ENCODE measurements at regions not wholly inside any gene's neighbourhood (a gene's known extent, or its start where the extent isn't known, plus 50 kb on each side); places are given as distances from the start of the nearest gene placed in this dataset.

DNA sequence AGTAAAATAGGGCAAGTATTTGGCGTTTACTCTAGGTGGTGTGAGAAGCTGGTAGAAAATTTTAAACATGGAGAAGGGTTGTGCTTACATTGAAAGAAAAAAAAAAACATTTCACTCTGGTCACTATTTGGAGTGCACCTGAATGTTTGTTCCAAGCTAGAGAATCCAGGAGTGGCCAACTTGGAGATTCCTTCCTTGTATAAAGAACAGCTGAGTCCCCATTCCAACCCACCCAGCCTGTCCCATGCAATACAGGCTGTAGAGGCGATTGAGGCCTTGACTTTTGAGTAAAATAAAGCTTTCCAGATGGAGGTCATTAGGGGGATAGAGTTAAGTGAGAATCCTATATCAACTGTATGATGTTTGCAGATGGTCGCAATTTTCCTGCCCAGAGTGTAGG is 203.8 kb upstream of the SYT4 start:
- DNase-seq (ENCODE audit: extremely low read depth in 1 of 2, low read depth in 1 of 2): no peak

DNA sequence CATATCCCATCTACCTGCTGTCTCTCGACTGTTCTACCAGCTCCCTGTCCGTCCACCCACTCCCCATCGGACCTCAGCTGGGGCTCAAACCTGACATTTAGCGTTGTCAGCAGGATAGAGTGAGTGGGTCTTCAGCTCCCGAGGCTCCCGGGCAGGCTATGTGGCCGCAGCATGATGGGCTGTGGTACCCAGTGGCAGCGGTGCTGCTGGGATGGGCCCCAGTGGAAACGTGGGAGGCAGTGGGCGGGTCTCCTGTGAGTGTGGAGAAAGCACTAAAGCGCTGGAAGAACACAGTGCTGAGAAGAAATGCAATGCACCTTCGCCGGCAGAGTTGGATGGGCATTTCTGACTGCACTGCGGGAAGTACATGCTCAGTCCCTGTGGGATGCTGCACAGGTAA is 204.8 kb upstream of the SYT4 start:
- DNase-seq (ENCODE audit: extremely low read depth in 1 of 2, low read depth in 1 of 2): no peak

DNA sequence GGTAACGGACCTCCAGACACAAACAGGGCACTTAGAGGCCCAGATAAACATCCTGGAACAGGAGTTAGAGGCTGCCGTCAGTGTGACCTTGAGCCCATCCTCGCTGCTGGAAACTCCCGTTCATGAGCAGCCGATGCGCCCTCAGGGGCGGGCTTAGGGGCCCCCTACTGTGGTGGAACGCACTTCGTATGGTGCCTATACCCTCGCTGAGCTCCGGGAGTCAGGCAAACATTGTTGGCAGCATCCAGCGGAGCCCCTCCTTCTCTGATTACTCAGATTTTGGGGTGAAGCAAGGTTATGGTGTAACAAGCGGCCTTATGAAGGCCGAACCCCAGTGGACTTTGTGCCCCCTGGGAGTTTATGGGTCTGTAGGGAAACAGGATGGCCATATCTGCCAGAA is 205.3 kb upstream of the SYT4 start:
- DNase-seq (ENCODE audit: extremely low read depth in 1 of 2, low read depth in 1 of 2): no peak

DNA sequence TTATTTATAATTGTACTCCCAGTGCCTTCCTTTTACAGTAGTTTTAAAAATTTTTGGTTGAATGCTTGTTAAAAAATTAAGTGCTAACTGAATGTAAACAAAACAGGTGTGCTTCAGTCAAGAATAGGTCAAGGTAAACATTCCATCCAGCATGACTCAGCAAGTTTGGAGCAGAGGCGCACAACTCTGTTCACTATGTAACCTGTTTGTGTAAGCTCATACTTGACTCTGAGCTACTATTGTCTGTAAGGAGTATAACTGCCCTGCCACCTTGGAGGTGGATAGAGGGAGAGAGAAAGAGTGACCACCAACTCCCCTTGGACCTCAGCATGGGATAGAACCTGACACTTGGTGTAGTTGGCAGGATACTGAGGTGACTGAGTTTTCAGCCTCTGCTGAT is 207.4 kb upstream of the SYT4 start:
- DNase-seq (ENCODE audit: extremely low read depth in 1 of 2, low read depth in 1 of 2): no peak

DNA sequence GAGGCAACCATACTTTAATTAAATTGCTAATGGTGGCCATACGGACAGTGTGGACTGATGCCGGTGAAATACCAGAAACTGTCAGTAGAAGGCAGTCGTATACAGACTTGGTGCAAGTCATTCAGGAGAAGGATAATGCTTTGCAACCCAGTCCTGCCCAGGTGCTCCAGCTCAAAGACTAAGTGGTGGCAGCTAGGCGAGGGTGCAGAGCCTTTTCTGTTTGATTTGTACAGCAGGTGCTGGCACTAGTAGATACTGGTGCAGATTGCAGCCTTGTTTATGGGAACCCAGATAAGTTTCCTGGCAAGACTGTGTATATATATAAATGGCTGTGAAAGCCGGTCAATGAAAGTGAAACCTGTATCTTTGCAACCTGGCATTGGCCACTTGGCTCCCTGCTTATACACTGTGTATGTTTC is 208.3 kb upstream of the SYT4 start:
- DNase-seq (ENCODE audit: extremely low read depth in 1 of 2, low read depth in 1 of 2): no peak

DNA sequence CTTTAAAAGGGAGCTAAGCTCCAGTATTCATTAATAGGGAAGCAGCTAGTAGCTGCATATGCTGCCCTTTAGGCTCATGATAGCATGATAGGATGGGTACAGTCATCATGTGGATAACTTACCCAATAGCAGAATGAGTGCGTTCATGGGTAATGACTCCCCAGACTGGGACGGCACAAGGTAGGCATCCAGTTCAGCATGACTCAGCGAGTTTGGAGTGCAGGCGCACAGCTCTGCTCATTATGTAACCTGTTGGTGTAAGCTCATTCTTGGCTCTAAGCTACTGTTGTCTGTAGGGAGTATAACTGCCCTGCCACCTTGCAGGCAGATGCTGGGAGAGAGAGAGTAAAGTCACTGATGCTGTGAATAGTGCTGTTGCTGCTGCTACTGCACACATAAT is 209.2 kb upstream of the SYT4 start:
- DNase-seq (ENCODE audit: extremely low read depth in 1 of 2, low read depth in 1 of 2): no peak

DNA sequence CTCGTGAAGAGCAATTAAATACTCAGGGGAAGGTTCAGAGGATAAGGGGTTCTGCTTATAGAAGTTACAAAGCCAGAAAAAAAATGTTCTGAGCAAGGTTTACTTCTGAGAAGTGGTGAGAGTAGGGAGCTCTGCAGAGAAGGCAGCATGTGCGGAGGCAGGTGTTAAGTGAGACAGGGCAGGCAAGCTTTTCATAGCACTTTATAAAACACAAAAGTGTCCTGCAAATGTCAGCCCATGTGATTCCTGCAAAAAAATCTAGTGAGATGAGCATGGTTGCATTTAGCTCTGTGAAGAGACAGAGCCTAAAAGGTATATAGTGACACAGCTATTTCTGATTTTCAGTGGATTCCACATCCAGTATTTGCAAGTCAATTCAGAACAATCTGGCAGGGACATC is 223.8 kb upstream of the SYT4 start:
- DNase-seq (ENCODE audit: extremely low read depth in 1 of 2, low read depth in 1 of 2): no peak

DNA sequence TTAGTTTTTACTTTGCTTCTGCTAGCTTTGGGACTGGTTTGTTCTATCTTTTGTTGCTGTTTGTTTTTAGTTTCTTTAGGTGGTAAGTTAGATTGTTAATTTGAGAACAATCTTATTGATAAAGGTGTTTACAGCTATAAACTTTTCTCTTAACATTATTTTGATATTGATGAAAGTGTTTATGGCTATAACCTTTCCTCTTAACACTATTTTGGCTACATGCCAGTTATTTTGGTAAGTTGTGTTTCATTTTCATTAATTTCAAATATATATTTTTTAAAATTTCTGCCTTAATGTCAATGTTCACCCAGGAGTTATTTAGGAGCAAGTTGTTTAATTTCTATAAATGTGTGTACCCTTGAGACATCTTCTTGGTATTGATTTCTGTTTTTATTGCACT is 229.6 kb upstream of the SYT4 start:
- DNase-seq (ENCODE audit: extremely low read depth in 1 of 2, low read depth in 1 of 2): no peak

DNA sequence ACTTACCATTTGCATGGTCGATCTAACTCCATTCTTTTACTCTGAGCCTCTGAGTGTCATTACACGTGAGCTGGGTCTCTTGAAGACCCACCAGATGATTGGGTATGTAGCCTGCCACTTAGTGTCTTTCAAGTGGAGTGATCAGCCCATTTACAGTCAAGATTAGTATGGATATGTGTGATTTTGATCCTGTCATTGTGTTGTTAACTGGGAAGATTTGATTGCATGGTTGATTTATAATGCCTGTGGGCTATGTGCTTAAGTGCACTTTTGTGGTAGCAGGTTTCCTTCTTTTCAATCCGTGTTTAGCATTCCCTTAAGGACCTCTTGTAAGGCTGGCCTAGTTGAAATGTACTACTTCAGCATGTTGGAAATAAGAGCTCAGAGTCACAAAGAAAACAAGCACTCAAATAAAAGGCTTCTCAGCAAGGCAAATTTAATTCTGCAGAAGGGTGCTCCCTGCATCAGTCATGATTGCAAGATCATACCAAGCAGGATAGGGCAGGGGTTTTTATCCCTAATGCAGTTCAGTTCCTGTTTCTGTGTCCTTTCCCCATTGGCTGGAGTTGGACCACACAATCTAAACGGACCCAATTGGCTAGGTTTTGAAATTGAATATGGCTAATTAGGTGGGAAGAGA is 230.7 kb upstream of the SYT4 start:
- no peak for DNase-seq (ENCODE audit: extremely low read depth in 1 of 2, low read depth in 1 of 2)

DNA sequence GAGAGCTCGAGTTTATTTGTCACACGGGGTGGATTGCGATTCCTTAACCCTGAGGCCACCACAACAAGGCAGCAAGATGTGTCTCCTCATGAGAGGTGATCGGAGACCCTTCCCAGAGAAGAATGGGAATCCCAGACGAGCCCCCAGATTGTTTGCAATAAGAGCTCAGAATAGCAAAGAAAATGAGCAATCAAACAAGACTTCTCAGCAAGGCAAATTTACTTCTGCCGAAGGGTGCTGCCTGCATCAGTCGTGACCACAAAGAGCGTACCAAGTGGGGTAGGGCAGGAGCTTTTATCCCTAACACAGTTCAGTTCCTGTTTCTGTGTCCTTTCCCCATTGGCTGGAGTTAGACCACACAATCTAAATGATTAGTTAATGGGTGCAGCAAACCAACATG is 237.5 kb upstream of the SYT4 start:
- DNase-seq (ENCODE audit: extremely low read depth in 1 of 2, low read depth in 1 of 2): no peak

DNA sequence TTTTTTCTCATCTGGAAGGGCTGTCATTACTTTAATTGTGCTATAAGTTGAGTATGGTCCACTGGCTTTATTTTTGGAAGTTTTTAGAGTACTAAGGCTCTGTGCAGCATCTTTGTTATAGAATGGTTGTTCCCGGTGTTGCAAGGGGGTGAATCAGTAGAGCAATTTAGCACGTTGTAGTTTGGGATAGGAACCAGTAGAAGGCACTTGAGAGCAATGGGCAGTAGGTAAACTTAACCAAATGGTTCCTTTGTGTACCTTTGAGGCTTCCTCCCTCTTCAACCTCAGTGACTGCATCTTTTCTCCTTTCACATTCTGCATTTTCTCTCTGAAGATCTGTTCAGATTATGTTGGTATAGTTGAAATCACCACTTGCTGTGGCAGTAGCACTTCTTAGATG is 238.2 kb upstream of the SYT4 start:
- DNase-seq (ENCODE audit: extremely low read depth in 1 of 2, low read depth in 1 of 2): no peak

DNA sequence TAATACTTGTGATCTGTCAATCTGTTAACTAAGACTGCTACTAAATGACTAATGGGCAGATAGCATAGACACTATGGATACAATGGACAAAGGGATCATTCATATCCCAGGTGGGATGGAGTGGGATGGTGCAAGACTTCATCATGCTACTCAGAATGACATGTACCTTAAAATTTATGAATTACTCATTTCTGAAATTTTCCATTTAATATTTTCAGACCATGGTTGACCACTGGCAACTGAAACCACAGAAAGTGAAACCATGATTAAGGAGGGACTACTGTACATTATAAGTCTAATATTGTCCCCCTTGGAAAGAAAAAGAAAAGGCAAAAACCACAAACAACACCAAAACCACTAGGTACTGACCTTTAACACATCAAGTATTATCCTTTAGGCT is 247.0 kb upstream of the SYT4 start:
- no peak for DNase-seq (ENCODE audit: extremely low read depth in 1 of 2, low read depth in 1 of 2)

DNA sequence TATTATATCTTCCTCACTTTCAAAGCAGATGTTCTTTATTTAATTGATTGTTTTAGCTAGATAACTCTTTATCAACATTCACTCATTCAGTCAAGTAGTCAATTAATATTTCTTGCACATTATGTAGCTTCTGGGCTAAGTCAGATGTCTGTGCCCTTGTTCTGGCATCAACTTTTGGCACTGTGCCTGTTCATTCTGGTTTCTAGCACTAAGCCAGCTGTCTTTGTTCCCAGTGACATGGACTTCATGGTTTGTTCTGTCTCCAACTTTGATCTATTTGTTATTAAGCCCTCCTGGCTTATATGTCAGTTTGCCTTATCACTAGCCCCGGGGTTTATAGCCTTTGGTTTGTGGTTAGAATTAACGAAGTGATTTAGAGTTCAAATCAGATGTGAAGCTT is 247.9 kb upstream of the SYT4 start:
- DNase-seq (ENCODE audit: extremely low read depth in 1 of 2, low read depth in 1 of 2): no peak

DNA sequence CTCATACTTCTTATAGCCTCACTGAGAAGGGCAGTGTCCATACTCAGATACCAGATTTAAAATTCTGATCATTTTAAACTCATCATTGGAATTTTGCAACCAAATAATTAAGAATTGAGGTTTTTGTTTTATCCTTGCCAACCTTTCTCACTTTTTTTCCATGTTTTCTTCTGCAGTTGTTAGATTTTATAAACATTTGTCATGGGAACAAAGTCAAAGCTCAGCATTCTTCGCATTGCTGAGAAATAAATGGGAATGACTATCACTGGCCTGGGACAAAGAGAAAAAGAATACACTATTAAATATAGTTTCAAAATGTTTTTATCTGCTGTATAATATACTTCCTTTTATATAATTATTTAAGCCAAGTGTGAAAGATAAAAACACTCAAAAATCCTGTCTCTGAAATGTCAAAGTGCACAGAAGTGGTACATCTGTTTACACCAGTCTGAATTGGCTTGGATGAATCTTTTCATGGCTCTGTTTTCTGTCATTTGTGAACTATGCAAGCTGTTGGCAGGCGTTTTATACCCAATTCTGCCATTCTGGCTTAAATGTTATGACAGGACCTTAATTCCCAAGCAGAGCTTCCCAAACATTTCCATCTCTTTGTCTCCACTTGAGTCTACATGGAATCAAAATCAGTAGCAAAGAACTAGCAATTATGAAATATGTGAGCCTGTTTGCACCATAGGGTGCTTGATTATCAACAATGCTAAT is 249.3 kb upstream of the SYT4 start:
- no peak for DNase-seq (ENCODE audit: extremely low read depth in 1 of 2, low read depth in 1 of 2)

DNA sequence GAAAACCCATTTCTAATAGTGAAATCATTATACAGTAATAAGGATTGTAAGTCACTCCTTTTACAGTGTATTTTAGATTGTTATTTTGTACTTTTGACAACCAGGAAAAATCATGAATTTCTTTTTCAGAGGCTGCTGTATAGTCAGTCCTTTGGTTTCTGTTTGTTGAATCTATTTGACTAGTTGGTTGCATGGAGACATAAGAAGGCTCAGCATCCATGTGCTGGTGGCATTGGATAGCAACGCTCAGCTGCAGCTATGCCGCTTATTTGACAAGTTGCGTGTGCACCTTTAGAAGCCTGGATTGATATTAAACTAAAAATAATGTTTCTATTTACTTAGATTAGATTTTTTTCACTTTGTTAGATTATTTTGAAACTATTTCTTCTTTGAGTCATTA is 254.1 kb upstream of the SYT4 start:
- DNase-seq (ENCODE audit: extremely low read depth in 1 of 2, low read depth in 1 of 2): no peak

DNA sequence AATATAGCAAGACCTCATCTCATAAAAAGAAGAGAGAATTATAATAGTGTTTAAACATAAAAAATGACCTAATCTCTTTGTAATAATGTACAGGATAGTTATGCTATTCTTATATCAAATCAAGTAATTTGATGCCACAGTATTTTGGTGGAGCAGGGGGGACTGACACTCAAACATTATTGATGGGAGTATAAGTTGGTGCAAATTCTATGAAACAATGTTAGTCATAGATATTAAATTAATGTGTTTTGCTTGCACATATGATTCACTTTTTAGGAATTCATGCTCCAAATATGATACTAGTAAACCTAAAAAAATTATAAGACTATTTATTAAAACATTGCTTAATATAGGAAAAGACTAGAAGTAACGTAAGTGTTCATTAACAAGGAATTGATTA is 256.1 kb upstream of the SYT4 start:
- DNase-seq (ENCODE audit: extremely low read depth in 1 of 2, low read depth in 1 of 2): no peak

DNA sequence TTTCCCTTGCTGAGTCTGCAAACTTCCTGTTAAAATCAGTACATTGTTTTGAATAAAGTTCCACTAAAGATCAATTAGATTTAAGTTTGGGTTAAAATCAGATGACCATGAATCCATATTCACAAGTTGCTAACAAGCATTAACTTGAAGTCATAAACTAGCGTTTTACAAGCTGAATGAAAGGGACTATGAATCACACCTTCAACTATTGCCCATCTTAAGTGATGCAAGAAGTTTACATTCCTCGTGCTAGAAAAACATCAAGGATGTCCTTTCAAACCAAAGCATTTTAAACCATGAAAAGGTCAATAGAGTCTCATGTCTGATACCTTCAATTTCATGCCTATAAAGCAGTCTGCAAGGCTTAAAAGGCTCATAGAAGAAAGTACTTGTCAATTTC is 257.2 kb upstream of the SYT4 start:
- no peak for DNase-seq (ENCODE audit: extremely low read depth in 1 of 2, low read depth in 1 of 2)

DNA sequence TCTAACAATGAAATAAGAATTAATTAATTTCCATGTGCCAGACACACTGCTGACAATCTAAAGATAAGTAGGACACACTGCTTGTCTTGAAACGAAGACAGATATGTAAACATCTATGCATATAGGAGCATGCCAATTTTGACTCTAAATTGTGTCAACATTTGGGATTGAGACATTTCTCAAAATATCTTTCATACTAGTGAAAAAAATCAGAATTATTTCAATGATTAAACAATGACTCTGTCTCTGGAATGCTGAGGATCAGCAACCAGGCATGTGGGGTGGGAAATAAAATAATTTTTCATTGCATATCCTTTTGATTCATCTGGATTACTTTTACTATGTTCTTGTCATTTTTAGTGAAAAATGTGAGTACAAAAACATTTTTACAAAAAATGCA is 262.6 kb upstream of the SYT4 start:
- DNase-seq (ENCODE audit: extremely low read depth in 1 of 2, low read depth in 1 of 2): no peak

DNA sequence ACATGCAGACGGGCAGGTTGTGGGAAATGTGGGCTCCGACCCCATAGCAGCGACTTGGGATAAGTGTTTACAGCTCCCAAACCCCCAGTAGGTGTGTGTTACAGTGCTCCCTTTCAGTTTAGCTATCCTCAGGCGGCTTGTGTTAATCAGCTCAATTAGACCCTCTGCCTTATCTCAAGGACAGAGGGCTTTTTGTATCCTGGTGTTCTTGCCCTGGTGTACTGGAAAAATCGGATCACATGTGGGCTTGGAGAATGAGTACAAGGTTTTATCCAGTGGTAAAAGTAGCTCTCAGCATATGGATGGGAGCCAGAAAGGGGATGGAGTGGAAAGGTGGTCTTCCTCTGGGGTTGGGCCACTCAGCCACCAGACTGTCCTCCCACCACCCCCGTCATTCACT is 264.7 kb upstream of the SYT4 start:
- no peak for DNase-seq (ENCODE audit: extremely low read depth in 1 of 2, low read depth in 1 of 2)

DNA sequence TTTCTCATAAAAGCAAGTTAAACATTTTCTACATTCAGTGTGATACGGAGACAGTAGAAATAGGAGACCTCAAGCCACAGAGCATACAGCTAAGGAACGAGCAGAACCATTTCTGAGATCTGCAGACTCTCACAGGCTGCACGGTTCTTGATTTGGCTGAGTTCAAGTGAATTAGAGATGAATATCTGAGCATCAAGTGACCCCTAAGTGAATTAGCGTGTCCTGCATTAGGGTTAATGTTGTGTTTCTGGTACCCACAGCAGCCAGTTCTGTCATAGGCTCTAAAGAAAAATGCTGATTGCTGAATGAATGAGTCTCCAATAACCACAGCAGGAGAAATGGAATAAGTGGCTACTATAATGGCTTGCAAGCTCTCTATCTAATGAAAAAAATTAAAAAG is 265.9 kb upstream of the SYT4 start:
- DNase-seq (ENCODE audit: extremely low read depth in 1 of 2, low read depth in 1 of 2): no peak

DNA sequence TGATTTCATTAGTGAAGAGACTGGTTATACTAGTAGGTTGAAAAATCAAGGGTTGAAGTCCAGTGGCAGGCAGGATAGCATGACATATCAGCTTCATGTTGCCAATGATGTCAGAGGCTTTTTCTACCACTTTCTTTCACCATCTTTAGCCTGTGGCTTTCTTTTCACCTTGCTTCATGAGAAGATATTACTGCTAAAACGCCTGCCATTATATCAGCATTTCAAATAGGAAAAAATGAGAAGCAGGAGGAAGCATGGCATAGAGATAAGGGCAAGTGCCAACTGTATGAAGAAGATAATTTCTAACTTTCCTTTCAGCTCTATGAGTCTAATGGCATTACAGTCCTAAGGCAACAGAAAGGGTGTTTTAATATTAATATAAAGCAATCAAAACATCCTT is 270.2 kb upstream of the SYT4 start:
- DNase-seq (ENCODE audit: extremely low read depth in 1 of 2, low read depth in 1 of 2): no peak

DNA sequence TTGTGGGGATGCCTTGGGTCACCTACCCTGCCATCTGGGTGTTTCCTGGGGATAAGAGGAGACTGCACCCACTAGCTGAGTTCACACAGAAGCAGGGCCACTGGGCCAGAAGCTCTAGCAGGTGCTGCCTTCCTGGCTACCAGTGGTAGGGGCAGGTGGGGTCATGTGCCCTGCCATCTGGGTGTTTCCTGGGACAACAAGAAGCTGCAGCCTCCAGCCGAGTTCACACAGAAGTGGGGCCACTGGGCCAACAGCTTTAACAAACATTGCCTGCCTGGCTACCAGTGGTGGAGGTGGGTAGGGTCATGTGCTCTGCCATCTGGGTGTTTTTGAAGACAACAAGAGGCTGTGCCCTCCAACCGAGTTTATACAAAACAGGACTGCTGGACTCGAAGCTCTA is 282.2 kb upstream of the SYT4 start:
- no peak for DNase-seq (ENCODE audit: extremely low read depth in 1 of 2, low read depth in 1 of 2)

DNA sequence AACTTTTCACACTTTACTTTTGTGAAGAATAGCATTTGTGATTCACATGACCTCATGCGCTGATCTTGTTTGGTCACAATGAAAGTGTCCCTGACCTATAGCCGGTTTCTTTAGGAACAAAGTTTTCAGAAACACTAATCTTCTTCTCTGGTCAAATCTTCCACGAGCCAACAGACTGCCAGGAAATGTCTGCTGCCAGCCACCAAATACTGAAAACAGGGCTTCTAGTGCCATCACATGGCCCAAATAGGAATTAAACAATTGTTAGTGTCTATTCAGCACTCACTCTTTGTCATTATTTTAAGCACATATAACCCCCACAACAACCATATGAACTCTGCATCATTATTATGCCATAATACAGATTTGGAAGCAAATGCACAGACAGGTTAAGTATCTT is 286.5 kb upstream of the SYT4 start:
- no peak for DNase-seq (ENCODE audit: extremely low read depth in 1 of 2, low read depth in 1 of 2)
